Suprapubic skin (tissue), 4 donors: ENCODE measurements at regions not wholly inside any gene's neighbourhood (a gene's known extent, or its start where the extent isn't known, plus 50 kb on each side); places are given as distances from the start of the nearest gene placed in this dataset.
"Not testable (repeated sequence)": the region's sequence is repeated elsewhere in the genome, so short reads cannot be mapped to it uniquely, and the experiment has no call there.

ENCODE experiments used
- DNase-seq, 2 donors: peaks; one replicate each; pipeline ENCODE4 v3.0.0-alpha.2; 2019; ENCODE audit warnings: low spot score in 2 of 2
- H3K27ac ChIP-seq: fragments of 200-600 bp; sonication (generic); one replicate; pipeline ENCODE4 v1.5.1; 2019
- H3K27me3 ChIP-seq: fragments of 200-600 bp; sonication (generic); one replicate; pipeline ENCODE4 v1.5.1; 2019
- H3K36me3 ChIP-seq: fragments of 200-600 bp; sonication (generic); one replicate; pipeline ENCODE4 v1.5.1; 2019
- H3K4me1 ChIP-seq: fragments of 200-600 bp; sonication (generic); one replicate; pipeline ENCODE4 v1.5.1; 2019
- H3K4me3 ChIP-seq: fragments of 200-600 bp; sonication (generic); one replicate; pipeline ENCODE4 v1.5.1; 2019; ENCODE audit warnings: mild to moderate bottlenecking
- H3K9me3 ChIP-seq: fragments of 200-600 bp; sonication (generic); one replicate; pipeline ENCODE4 v1.5.1; 2019
- CTCF ChIP-seq, 2 donors: fragments of 200-600 bp in 1 of 2; fragments of 450-650 bp in 1 of 2; sonication (generic) in 1 of 2; IDR thresholded peaks; one replicate each; pipeline ENCODE4 v1.5.1; 2016 to 2019; ENCODE audit warnings: antibody characterized with exemption in 2 of 2, mild to moderate bottlenecking in 1 of 2, moderate library complexity in 1 of 2
- EP300 ChIP-seq: sonication (generic); formaldehyde crosslinking; IDR thresholded peaks from one replicate; pipeline ENCODE4 v1.6.1; 2017; ENCODE audit warnings: antibody characterized with exemption
- POLR2A ChIP-seq, 2 donors: fragments of 450-650 bp; IDR thresholded peaks; one replicate each; pipeline ENCODE4 v1.6.1; 2017; ENCODE audit warnings: antibody characterized with exemption in 2 of 2, mild to moderate bottlenecking in 2 of 2, moderate library complexity in 2 of 2
- POLR2AphosphoS5 ChIP-seq, 3 donors: sonication (generic); formaldehyde crosslinking; IDR thresholded peaks; one replicate each; pipeline ENCODE4 v1.6.1; 2017; ENCODE audit warnings: antibody characterized with exemption in 3 of 3
- WGBS: methylation state at CpG from one replicate; pipeline ENCODE4 v1.1.5; 2018; 5-methylcytosine and 5-hydroxymethylcytosine counted together

GRCh38 chr14:51369814-51370213 lies 129.8 kb downstream of the TMX1 start:
- no peak for TF ChIP-seq POLR2A (IDR thresholded peaks at IDR 0.05)
- no peaks in the 10 kb centered on the region for H3K36me3 ChIP-seq

GRCh38 chr14:51370758-51371386 lies 130.8 kb downstream of the TMX1 start:
- H3K27ac ChIP-seq: no peak overlapping the region
- 45% methylated on average over 2 of the region's 2 CpGs for WGBS
- no peaks in the 10 kb centered on the region for H3K27me3 ChIP-seq
- H3K4me1 ChIP-seq: peaks cover 24% of the 10 kb centered on the region
- TF ChIP-seq POLR2AphosphoS5 (IDR thresholded peaks at IDR 0.05): no peak
- TF ChIP-seq EP300: no peak
- TF ChIP-seq POLR2A (IDR thresholded peaks at IDR 0.05): no peak
- no peak for TF ChIP-seq CTCF (IDR thresholded peaks at IDR 0.05)
- no peaks in the 10 kb centered on the region for H3K36me3 ChIP-seq
- H3K4me3 ChIP-seq: no peak overlapping the region
- H3K9me3 ChIP-seq: no peaks in the 10 kb centered on the region
- no peak for DNase-seq

More at GRCh38 chr14:51369814-51370213, 129.8 kb downstream of the TMX1 start:
- Histone ChIP-seq H3K27ac (peak overlapping the region; percentile 81), H3K9me3 (no peaks in the 10 kb centered on the region), H3K4me3 (no peak overlapping the region), H3K4me1 (peaks cover 24% of the 10 kb centered on the region), H3K27me3 (no peaks in the 10 kb centered on the region)
- DNase-seq: no peak
- 89% methylated on average over 8 of the region's 8 CpGs for WGBS

GRCh38 chr14:51377186-51377585 lies 137.1 kb downstream of the TMX1 start:
- WGBS: 88% methylated on average over 2 of the region's 2 CpGs
- H3K9me3 ChIP-seq, H3K4me1 ChIP-seq, H3K27me3 ChIP-seq, H3K36me3 ChIP-seq, H3K27ac ChIP-seq, H3K4me3 ChIP-seq, DNase-seq: not testable (repeated sequence)

- peaks cover 46% of the 10 kb centered on the region for H3K4me1 ChIP-seq
- no peaks in the 10 kb centered on the region for H3K9me3 ChIP-seq
- H3K27me3 ChIP-seq: no peaks in the 10 kb centered on the region
- H3K27ac ChIP-seq: peak overlapping the region; percentile 76
- WGBS: 62% methylated on average over 2 of the region's 2 CpGs
- no peaks in the 10 kb centered on the region for H3K36me3 ChIP-seq
- DNase-seq: no peak
- TF ChIP-seq POLR2A (IDR thresholded peaks at IDR 0.05): no peak
- peak in 1 of 3 donors; percentile 89 for TF ChIP-seq POLR2AphosphoS5 (IDR thresholded peaks at IDR 0.05)
- H3K4me3 ChIP-seq: no peak overlapping the region
Observed at GRCh38 chr14:51382506-51382905, 142.5 kb downstream of the TMX1 start.

GRCh38 chr14:51386411-51386810 lies 146.4 kb downstream of the TMX1 start:
- Histone ChIP-seq H3K36me3 (no peaks in the 10 kb centered on the region), H3K27me3 (no peaks in the 10 kb centered on the region), H3K4me3 (no peak overlapping the region), H3K4me1 (peaks cover 46% of the 10 kb centered on the region), H3K27ac (no peak overlapping the region), H3K9me3 (no peaks in the 10 kb centered on the region)
- TF ChIP-seq EP300 (no peak), CTCF (IDR thresholded peaks at IDR 0.05) (no peak), POLR2AphosphoS5 (IDR thresholded peaks at IDR 0.05) (no peak), POLR2A (IDR thresholded peaks at IDR 0.05) (no peak)
- no peak for DNase-seq

GRCh38 chr14:51386983-51387735 lies 147.1 kb downstream of the TMX1 start:
- H3K4me3 ChIP-seq: no peak overlapping the region
- H3K4me1 ChIP-seq: peaks cover 41% of the 10 kb centered on the region
- H3K27ac ChIP-seq: peak overlapping the region; percentile 62
- TF ChIP-seq POLR2A (IDR thresholded peaks at IDR 0.05) (no peak), POLR2AphosphoS5 (IDR thresholded peaks at IDR 0.05) (no peak), CTCF (IDR thresholded peaks at IDR 0.05) (no peak), EP300 (no peak)
- H3K9me3 ChIP-seq: no peaks in the 10 kb centered on the region
- H3K27me3 ChIP-seq: no peaks in the 10 kb centered on the region
- WGBS: 58% methylated on average over 3 of the region's 3 CpGs
- no peak for DNase-seq
- no peaks in the 10 kb centered on the region for H3K36me3 ChIP-seq
